HL-60 (cell line): ENCODE measurements at regions not wholly inside any gene's neighbourhood (a gene's known extent, or its start where the extent isn't known, plus 50 kb on each side); places are given as distances from the start of the nearest gene placed in this dataset.

Source experiments
- DNase-seq, 2 experiments: peaks; one replicate each; pipeline ENCODE4 v3.0.0-alpha.2; 2010 to 2020; ENCODE audit warnings: low read depth in 1 of 2, low spot score in 1 of 2
- H3K27ac ChIP-seq: fragments of 250-450 bp; sonication (Bioruptor Pico); replicated peaks from 2 replicates; pipeline ENCODE4 v1.5.1; 2020; ENCODE audit warnings: mild to moderate bottlenecking, moderate library complexity
- H3K27me3 ChIP-seq: fragments of 250-450 bp; sonication (Bioruptor Pico); 2 replicates; pipeline ENCODE4 v1.5.1; 2021; ENCODE audit warnings: mild to moderate bottlenecking, moderate library complexity; ENCODE audit not compliant: insufficient read depth, poor library complexity, severe bottlenecking
- H3K4me3 ChIP-seq: replicated peaks from 2 replicates; pipeline ENCODE4 v1.5.1; 2011; ENCODE audit warnings: mild to moderate bottlenecking, control low read depth, low read length; ENCODE audit not compliant: insufficient read depth
- GABPA ChIP-seq: IDR thresholded peaks from 2 replicates; pipeline ENCODE4 v1.6.1; 2012; ENCODE audit warnings: low read depth
- POLR2AphosphoS5 ChIP-seq: IDR thresholded peaks from 2 replicates; pipeline ENCODE4 v1.6.1; 2012; ENCODE audit warnings: low read depth
- SPI1 ChIP-seq: IDR thresholded peaks from 2 replicates; pipeline ENCODE4 v1.6.1; 2012; ENCODE audit warnings: low read depth, mild to moderate bottlenecking, borderline replicate concordance
- TF ChIP-seq, protein P1 (sequence below): IDR thresholded peaks from 2 replicates; pipeline ENCODE4 v1.6.1; 2012; ENCODE audit warnings: low read depth; ENCODE audit not compliant: insufficient replicate concordance
- TF ChIP-seq, protein P2 (sequence below): IDR thresholded peaks from one replicate; pipeline ENCODE4 v1.5.1; 2011; ENCODE audit warnings: low read length, control low read depth, inconsistent platforms; ENCODE audit not compliant: insufficient read depth

DNA sequence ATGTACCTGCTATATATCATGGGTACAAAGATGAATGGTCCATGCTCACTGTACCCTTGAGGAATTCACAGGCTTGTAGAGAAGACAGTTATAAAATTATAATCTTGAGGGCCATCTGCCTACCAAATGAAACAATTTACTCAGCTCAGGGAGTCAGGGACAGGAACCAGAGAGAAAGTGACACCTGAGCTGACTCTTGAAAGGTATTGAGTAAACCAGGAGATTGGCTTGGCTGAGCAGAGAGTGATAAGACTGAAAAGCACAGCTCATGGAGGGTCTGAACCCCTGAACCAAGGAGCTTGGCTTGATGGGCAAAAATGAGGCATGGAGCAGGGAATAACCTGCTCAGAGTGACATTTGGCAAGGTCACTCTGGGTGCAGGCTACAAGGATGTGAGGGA is 147.3 kb downstream of the FAM114A2 start:
- Histone ChIP-seq H3K4me3 (no peak overlapping the region), H3K27ac (no peak overlapping the region), H3K27me3 (no peaks in the 10 kb centered on the region)
- no peak for DNase-seq
- TF ChIP-seq POLR2AphosphoS5 = no peak
- TF ChIP-seq, protein P1, sequence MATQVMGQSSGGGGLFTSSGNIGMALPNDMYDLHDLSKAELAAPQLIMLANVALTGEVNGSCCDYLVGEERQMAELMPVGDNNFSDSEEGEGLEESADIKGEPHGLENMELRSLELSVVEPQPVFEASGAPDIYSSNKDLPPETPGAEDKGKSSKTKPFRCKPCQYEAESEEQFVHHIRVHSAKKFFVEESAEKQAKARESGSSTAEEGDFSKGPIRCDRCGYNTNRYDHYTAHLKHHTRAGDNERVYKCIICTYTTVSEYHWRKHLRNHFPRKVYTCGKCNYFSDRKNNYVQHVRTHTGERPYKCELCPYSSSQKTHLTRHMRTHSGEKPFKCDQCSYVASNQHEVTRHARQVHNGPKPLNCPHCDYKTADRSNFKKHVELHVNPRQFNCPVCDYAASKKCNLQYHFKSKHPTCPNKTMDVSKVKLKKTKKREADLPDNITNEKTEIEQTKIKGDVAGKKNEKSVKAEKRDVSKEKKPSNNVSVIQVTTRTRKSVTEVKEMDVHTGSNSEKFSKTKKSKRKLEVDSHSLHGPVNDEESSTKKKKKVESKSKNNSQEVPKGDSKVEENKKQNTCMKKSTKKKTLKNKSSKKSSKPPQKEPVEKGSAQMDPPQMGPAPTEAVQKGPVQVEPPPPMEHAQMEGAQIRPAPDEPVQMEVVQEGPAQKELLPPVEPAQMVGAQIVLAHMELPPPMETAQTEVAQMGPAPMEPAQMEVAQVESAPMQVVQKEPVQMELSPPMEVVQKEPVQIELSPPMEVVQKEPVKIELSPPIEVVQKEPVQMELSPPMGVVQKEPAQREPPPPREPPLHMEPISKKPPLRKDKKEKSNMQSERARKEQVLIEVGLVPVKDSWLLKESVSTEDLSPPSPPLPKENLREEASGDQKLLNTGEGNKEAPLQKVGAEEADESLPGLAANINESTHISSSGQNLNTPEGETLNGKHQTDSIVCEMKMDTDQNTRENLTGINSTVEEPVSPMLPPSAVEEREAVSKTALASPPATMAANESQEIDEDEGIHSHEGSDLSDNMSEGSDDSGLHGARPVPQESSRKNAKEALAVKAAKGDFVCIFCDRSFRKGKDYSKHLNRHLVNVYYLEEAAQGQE = no peak
- no peak for TF ChIP-seq GABPA
- TF ChIP-seq, protein P2, sequence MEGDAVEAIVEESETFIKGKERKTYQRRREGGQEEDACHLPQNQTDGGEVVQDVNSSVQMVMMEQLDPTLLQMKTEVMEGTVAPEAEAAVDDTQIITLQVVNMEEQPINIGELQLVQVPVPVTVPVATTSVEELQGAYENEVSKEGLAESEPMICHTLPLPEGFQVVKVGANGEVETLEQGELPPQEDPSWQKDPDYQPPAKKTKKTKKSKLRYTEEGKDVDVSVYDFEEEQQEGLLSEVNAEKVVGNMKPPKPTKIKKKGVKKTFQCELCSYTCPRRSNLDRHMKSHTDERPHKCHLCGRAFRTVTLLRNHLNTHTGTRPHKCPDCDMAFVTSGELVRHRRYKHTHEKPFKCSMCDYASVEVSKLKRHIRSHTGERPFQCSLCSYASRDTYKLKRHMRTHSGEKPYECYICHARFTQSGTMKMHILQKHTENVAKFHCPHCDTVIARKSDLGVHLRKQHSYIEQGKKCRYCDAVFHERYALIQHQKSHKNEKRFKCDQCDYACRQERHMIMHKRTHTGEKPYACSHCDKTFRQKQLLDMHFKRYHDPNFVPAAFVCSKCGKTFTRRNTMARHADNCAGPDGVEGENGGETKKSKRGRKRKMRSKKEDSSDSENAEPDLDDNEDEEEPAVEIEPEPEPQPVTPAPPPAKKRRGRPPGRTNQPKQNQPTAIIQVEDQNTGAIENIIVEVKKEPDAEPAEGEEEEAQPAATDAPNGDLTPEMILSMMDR = no peak
- TF ChIP-seq SPI1 = no peak

DNA sequence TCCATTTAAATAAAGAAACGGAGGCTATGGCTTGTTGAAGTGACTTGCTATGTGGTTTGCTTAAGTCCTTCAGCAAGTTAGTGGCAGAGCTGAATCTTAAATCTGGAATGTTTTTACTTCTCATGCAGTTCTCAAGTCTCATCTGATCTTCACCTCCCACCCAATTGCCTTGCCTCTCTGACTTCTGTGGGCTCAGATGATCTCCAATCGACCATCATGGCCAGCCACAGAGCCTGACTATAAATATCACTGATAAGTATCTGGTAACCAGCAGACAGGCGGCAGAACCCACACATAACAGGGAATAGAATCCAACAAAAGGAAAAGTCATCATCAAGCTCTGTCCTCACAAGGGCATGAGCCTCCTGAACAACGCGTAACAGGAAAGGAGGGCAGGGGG is 149.9 kb downstream of the FAM114A2 start:
- no peak for DNase-seq
- no peaks in the 10 kb centered on the region for H3K27me3 ChIP-seq
- no peak overlapping the region for H3K27ac ChIP-seq
- TF ChIP-seq, protein P1 = no peak
- TF ChIP-seq SPI1 (no peak), GABPA (no peak), POLR2AphosphoS5 (no peak)
- TF ChIP-seq, protein P2 = no peak
- H3K4me3 ChIP-seq = no peak overlapping the region

DNA sequence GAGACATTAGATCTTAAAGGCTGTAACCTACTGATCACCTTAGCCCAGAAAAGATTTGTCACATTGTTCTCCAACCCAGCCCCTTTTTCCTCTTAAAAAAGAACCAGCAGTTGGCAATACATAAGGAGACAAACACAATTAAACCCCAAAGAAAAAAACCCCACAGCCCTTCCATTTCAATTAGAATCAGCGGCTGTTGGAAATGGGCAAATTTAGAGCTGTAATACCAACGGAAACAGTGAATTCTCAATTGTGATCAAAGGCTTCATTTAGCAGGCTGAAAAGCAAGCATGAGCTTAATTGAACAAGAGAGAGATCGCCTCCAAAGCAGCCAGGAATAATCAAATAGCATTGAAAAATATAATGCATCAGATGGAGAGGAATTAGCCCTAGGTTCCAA is 153.6 kb downstream of the FAM114A2 start:
- Histone ChIP-seq H3K27ac (no peak overlapping the region), H3K4me3 (no peak overlapping the region), H3K27me3 (no peaks in the 10 kb centered on the region)
- TF ChIP-seq POLR2AphosphoS5 = no peak
- TF ChIP-seq SPI1 = no peak
- TF ChIP-seq GABPA = no peak
- TF ChIP-seq, protein P2 = no peak
- TF ChIP-seq, protein P1 = no peak
- no peak for DNase-seq
